GM19395 (cell line): ENCODE measurements at regions not wholly inside any gene's neighbourhood (a gene's known extent, or its start where the extent isn't known, plus 50 kb on each side); places are given as distances from the start of the nearest gene placed in this dataset.

Source experiments
- ATAC-seq: cut with Tn5 transposase; IDR thresholded peaks from one replicate; pipeline ENCODE4 v1.9.1; 2021; ENCODE audit warnings: mild to moderate bottlenecking, moderate library complexity; ENCODE audit not compliant: unreplicated experiment

GRCh38 chr20:24378661-24379483 is 90.6 kb upstream of the SYNDIG1 start:
- no peak for ATAC-seq

- ATAC-seq, result no peak
Observed at GRCh38 chr20:24376311-24377099, 92.9 kb upstream of the SYNDIG1 start.

- no peak for ATAC-seq
Observed at GRCh38 chr20:24373372-24373771, 96.1 kb upstream of the SYNDIG1 start.

- ATAC-seq, result no peak
Observed at GRCh38 chr20:24370911-24371695, 98.3 kb upstream of the SYNDIG1 start.

- ATAC-seq, result no peak
Observed at GRCh38 chr20:24370249-24370648, 99.2 kb upstream of the SYNDIG1 start.

- no peak for ATAC-seq
Observed at GRCh38 chr20:24368253-24368652, 101.2 kb upstream of the SYNDIG1 start.

GRCh38 chr20:24366336-24367004 is 103.0 kb upstream of the SYNDIG1 start:
- ATAC-seq, result no peak

GRCh38 chr20:24365670-24366069 is 103.8 kb upstream of the SYNDIG1 start:
- no peak for ATAC-seq

- no peak for ATAC-seq
Observed at GRCh38 chr20:24364482-24364881, 104.9 kb upstream of the SYNDIG1 start.

GRCh38 chr20:24363031-24363430 is 106.4 kb upstream of the SYNDIG1 start:
- ATAC-seq, result no peak

GRCh38 chr20:24362080-24362479 is 107.3 kb upstream of the SYNDIG1 start:
- ATAC-seq, result no peak

- ATAC-seq, result no peak
Observed at GRCh38 chr20:24361541-24361940, 107.9 kb upstream of the SYNDIG1 start.

GRCh38 chr20:24360531-24360930 is 108.9 kb upstream of the SYNDIG1 start:
- ATAC-seq, result no peak

GRCh38 chr20:24359321-24360027 is 110.0 kb upstream of the SYNDIG1 start:
- no peak for ATAC-seq

- no peak for ATAC-seq
Observed at GRCh38 chr20:24357931-24358330, 111.5 kb upstream of the SYNDIG1 start.

GRCh38 chr20:24357177-24357576 is 112.3 kb upstream of the SYNDIG1 start:
- no peak for ATAC-seq

- ATAC-seq, result no peak
Observed at GRCh38 chr20:24353135-24353690, 116.2 kb upstream of the SYNDIG1 start.

GRCh38 chr20:24350923-24351368 is 118.5 kb upstream of the SYNDIG1 start:
- ATAC-seq, result no peak

- ATAC-seq, result no peak
Observed at GRCh38 chr20:24341781-24342180, 127.6 kb upstream of the SYNDIG1 start.

- ATAC-seq, result no peak
Observed at GRCh38 chr20:24340933-24341332, 128.5 kb upstream of the SYNDIG1 start.
